ENCODE measurements at regions not wholly inside any gene's neighbourhood (a gene's known extent, or its start where the extent isn't known, plus 50 kb on each side); places are given as distances from the start of the nearest gene placed in this dataset.

GRCh38 chrX:94576367-94577004 lies 902.5 kb downstream of the FAM133A start:
- Histone ChIP-seq H3K4me3 (no peak overlapping the region), H3K9me3 (ENCODE audit: low read depth) (no peaks in the 10 kb centered on the region), H3K79me2 (ENCODE audit: low read depth) (no peaks in the 10 kb centered on the region), H3K9ac (no peak overlapping the region), H3F3A (ENCODE audit: low read depth) (no peaks in the 10 kb centered on the region), H2AFZ (replicated peaks) (no peak overlapping the region), H3K36me3 (no peaks in the 10 kb centered on the region), H3K4me2 (no peak overlapping the region), H3K4me1 (no peaks in the 10 kb centered on the region), H3K27me3 (no peaks in the 10 kb centered on the region), H4K20me1 (ENCODE audit: low read depth) (no peaks in the 10 kb centered on the region), H3K27ac (no peak overlapping the region)
- Mint-ChIP-seq H3K9me3 (no peaks in the 10 kb centered on the region), H3K27ac (no peak overlapping the region), H3K36me3 (no peaks in the 10 kb centered on the region), H3K4me1 (no peaks in the 10 kb centered on the region), H3K4me3 (no peak overlapping the region), H3K27me3 (ENCODE audit: insufficient read depth, low read depth) (no peaks in the 10 kb centered on the region)
- TF ChIP-seq EZH2phosphoT487 (IDR thresholded peaks at IDR 0.05) (no peak), CTCF (IDR thresholded peaks at IDR 0.05) (peak; percentile 54)
- DNase-seq (ENCODE audit: low spot score) = no peak

GRCh38 chrX:94600077-94600476 lies 926.1 kb downstream of the FAM133A start:
- no peak overlapping the region for H3K4me3 ChIP-seq
- no peak overlapping the region for H3K27ac Mint-ChIP-seq
- no peaks in the 10 kb centered on the region for H3F3A ChIP-seq (ENCODE audit: low read depth)

GRCh38 chrX:94612140-94612539 lies 938.1 kb downstream of the FAM133A start:
- Histone ChIP-seq H3K4me1 (no peaks in the 10 kb centered on the region), H3K36me3 (no peaks in the 10 kb centered on the region), H3K4me3 (no peak overlapping the region), H3K27me3 (no peaks in the 10 kb centered on the region), H4K20me1 (ENCODE audit: low read depth) (no peaks in the 10 kb centered on the region), H2AFZ (replicated peaks) (no peak overlapping the region), H3K79me2 (ENCODE audit: low read depth) (no peaks in the 10 kb centered on the region), H3K9ac (no peak overlapping the region), H3K9me3 (ENCODE audit: low read depth) (no peaks in the 10 kb centered on the region), H3F3A (ENCODE audit: low read depth) (no peaks in the 10 kb centered on the region), H3K4me2 (no peak overlapping the region), H3K27ac (no peak overlapping the region)
- TF ChIP-seq CTCF (IDR thresholded peaks at IDR 0.05) = no peak
- TF ChIP-seq EZH2phosphoT487 (IDR thresholded peaks at IDR 0.05) = no peak
- TF ChIP-seq EZH2 (IDR thresholded peaks at IDR 0.05) = no peak
- H3K9me3 Mint-ChIP-seq = peaks cover 4% of the 10 kb centered on the region
- H3K27me3 Mint-ChIP-seq (ENCODE audit: insufficient read depth, low read depth) = no peaks in the 10 kb centered on the region
- H3K4me1 Mint-ChIP-seq = no peaks in the 10 kb centered on the region
- H3K36me3 Mint-ChIP-seq = no peaks in the 10 kb centered on the region
- no peak overlapping the region for H3K4me3 Mint-ChIP-seq
- no peak for DNase-seq (ENCODE audit: low spot score)
- no peak overlapping the region for H3K27ac Mint-ChIP-seq

More at GRCh38 chrX:94600077-94600476, 926.1 kb downstream of the FAM133A start:
- no peaks in the 10 kb centered on the region for H3K27me3 ChIP-seq
- no peaks in the 10 kb centered on the region for H3K79me2 ChIP-seq (ENCODE audit: low read depth)
- H3K9ac ChIP-seq = no peak overlapping the region
- Mint-ChIP-seq H3K27me3 (ENCODE audit: insufficient read depth, low read depth) (no peaks in the 10 kb centered on the region), H3K36me3 (no peaks in the 10 kb centered on the region), H3K4me1 (no peaks in the 10 kb centered on the region), H3K9me3 (no peaks in the 10 kb centered on the region), H3K4me3 (no peak overlapping the region)
- TF ChIP-seq CTCF (IDR thresholded peaks at IDR 0.05) (no peak), EZH2 (IDR thresholded peaks at IDR 0.05) (no peak), EZH2phosphoT487 (IDR thresholded peaks at IDR 0.05) (no peak)
- H4K20me1 ChIP-seq (ENCODE audit: low read depth) = no peaks in the 10 kb centered on the region
- DNase-seq (ENCODE audit: low spot score) = no peak
- no peak overlapping the region for H3K27ac ChIP-seq
- H3K4me1 ChIP-seq = no peaks in the 10 kb centered on the region
- H2AFZ ChIP-seq (replicated peaks) = no peak overlapping the region
- H3K9me3 ChIP-seq (ENCODE audit: low read depth) = no peaks in the 10 kb centered on the region
- H3K36me3 ChIP-seq = no peaks in the 10 kb centered on the region
- no peak overlapping the region for H3K4me2 ChIP-seq

Data from neural progenitor cell (in vitro differentiated cells).